ENCODE measurements at regions not wholly inside any gene's neighbourhood (a gene's known extent, or its start where the extent isn't known, plus 50 kb on each side); places are given as distances from the start of the nearest gene placed in this dataset.
A peak's percentile ranks its signal among the peaks of the same experiment; 100 is the strongest.

GRCh38 chr20:11766961-11767360 lies 150.7 kb upstream of the BTBD3 start:
- DNase-seq, result no peak

DNA sequence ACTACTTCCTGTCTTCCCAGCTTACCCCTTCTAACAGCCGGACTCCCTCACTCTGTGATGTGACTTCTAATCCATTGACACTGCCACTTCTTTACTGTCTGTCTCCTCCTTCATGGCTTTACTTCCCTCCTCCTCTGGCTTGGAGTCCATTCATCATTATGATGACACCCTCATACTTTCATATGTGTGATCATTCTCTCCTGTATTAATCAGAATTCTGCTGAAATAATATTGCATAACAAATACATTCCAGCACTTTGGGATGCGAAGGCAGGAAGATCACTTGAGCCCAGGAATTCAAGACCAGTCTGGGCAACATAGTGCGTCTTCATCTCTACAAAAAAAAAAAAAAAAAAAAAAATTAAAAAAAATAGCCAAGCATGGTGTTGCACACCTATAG lies 147.9 kb upstream of the BTBD3 start:
- no peak for DNase-seq

DNA sequence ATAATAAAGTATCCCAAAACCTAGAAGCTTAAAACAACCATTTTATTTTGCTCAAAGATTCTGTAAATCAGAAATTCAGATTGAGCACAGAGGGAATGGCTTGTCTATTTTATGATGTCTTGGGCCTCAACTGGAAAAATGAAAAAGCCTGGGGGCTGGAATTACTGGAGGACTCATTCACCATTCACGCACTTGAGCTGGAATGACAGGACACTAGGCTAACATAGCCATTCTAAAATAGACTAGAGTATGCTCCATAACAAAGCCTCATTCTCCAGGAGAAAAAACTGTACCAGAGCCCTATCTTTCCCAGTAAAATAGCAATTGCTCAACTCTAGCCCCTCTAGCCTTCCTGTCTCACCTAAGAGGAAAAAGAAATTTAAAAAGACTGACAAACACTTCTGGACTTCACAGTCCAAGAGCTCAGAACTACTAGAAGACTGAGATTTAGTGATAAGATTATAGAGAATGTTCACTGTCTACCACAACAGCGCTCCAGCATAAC lies 145.4 kb upstream of the BTBD3 start:
- no peak for DNase-seq

DNA sequence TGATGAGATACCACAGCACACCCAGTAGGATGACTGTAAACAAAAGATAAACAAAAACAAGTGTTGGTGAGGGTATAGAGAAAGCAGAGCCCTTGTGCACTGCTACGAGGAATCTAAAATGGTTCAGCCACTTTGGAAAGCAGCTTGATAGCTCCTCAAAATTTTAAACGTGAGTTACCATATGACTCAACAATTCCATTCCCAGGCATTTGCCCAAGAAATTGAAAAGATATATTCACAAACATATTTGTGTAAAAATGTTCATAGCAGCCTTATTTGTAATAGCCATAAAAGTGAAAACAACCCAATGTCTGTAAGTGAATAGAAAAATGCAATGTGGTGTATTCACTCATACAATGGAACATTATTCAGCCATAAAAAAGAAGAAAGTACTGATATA lies 141.0 kb upstream of the BTBD3 start:
- no peak for DNase-seq

GRCh38 chr20:11777387-11778205 lies 140.1 kb upstream of the BTBD3 start:
- no peak for DNase-seq

- DNase-seq, result no peak
Measured at GRCh38 chr20:11778206-11778570, 139.5 kb upstream of the BTBD3 start.

- no peak for DNase-seq
Measured at GRCh38 chr20:11780765-11781369, 136.8 kb upstream of the BTBD3 start.

GRCh38 chr20:11783102-11783850 lies 134.4 kb upstream of the BTBD3 start:
- no peak for DNase-seq

DNA sequence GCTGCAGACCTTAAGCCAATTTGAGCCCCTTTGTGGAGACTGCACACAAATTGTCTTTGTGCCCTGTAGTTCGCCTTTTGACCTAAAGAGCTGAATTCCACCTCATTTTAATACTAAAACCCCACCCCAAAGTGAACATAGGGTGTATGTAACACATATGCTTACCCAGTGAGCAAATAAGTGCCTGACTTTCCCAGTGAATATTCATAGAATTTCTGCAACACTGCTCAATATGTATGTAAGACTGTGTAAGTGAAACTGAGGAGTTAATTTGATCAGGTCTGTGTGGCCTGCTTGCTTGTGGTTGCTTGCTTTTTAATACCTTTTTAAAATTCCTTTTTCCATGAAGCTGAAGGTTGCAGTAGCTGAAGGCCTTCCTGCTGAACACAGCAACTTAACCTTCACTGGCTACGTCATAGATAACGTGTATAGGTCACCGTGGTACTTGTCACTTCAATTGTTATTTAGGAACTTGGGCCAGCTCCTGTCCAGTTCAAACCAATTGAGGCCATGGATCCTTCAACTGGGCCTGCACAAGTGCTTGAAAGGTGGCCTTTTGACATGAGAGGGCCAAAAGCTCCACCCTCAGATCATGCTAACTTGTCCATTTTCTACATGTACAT lies 131.7 kb upstream of the BTBD3 start:
- no peak for DNase-seq

- no peak for DNase-seq
Measured at GRCh38 chr20:11790046-11790445, 127.6 kb upstream of the BTBD3 start.

GRCh38 chr20:11791316-11791715 lies 126.4 kb upstream of the BTBD3 start:
- no peak for DNase-seq

GRCh38 chr20:11791835-11792567 lies 125.7 kb upstream of the BTBD3 start:
- no peak for DNase-seq

GRCh38 chr20:11792568-11792953 lies 125.1 kb upstream of the BTBD3 start:
- DNase-seq, result peak; percentile 13

- no peak for DNase-seq
Measured at GRCh38 chr20:11794525-11794924, 123.2 kb upstream of the BTBD3 start.

DNA sequence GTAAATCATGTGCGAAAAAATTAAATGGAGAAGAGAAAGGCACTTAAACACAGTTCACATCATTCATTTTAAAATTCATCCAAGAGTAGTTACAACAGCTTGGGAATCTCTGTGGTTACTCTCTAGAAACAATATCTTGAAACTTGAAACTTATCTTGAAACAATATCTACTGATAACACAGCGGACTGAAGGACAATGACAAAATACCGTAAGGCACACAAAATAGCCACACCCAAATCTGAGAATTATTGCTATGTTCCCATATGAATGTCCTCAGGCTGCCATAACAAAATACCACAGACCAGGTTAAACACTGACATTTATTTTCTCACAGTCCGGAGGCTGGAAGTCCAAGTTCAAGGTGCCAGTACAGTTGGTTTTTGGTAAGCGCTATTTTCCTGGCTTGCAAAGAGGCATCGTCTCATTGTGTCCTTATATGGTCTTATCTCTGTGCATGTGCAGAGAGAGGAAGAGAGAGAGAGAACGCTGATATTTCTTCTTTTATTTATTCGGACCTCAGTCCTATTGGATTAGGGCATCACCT lies 122.5 kb upstream of the BTBD3 start:
- no peak for DNase-seq

DNA sequence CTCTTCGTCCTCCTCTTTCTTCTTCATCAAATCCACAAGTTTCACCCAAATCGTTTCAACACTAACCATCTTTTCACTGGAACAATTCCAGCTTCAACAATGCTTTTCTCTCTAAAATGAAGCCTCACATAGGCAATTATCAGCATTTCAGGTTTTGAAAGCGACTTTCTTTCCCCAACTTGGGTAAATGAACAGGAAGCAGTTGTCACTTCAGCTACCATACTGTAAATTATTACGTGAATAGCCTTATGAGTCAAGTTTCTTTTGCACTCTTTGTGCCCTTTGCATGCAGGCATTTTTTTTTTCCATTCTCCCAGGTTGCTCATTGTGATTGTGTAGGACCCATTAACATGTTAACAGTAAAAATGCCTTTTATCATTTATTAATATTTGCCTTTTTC lies 121.7 kb upstream of the BTBD3 start:
- DNase-seq, result no peak

- DNase-seq, result no peak
Measured at GRCh38 chr20:11797156-11797555, 120.5 kb upstream of the BTBD3 start.

- no peak for DNase-seq
Measured at GRCh38 chr20:11799281-11799684, 118.4 kb upstream of the BTBD3 start.

GRCh38 chr20:11807054-11808048 lies 110.3 kb upstream of the BTBD3 start:
- no peak for DNase-seq

DNA sequence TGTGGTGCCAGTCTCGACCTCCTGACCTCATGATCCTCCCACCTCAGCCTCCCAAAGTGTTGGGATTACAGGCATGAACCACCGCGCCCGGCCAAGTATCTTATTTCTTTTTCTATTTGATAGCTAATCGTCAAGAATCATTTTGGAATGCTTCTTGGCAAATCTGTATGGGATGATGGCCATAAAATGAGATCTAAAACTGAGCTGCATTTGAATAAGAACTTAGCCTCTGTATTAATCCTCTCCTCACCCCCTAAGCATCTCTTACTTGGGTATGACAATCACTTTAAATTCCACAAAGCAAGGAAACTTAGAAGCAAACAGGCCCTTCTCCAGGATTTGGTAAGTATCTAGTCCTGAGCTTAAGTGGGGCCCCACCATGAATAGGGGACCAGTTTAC lies 108.9 kb upstream of the BTBD3 start:
- no peak for DNase-seq
